MM.1S (cell line): ENCODE measurements at regions not wholly inside any gene's neighbourhood (a gene's known extent, or its start where the extent isn't known, plus 50 kb on each side); places are given as distances from the start of the nearest gene placed in this dataset.
A peak's percentile ranks its signal among the peaks of the same experiment; 100 is the strongest.

Experiments used
- DNase-seq: peaks from one replicate; pipeline ENCODE4 v3.0.0-alpha.2; 2015
- H2AFZ ChIP-seq: fragments of 300-600 bp; sonication (generic); 2 replicates; pipeline ENCODE4 v1.6.0; 2016; ENCODE audit warnings: antibody characterized with exemption, low read length
- H3F3A ChIP-seq: fragments of 300-600 bp; sonication (generic); 2 replicates; pipeline ENCODE4 v1.6.1; 2016; ENCODE audit warnings: mild to moderate bottlenecking, antibody characterized with exemption, low read length, moderate library complexity, mixed read lengths; ENCODE audit not compliant: insufficient read depth
- H3K27ac ChIP-seq: fragments of 300-600 bp; sonication (generic); 2 replicates; pipeline ENCODE4 v1.5.1; 2016; ENCODE audit warnings: mild to moderate bottlenecking, low read length
- H3K27me3 ChIP-seq: fragments of 300-600 bp; sonication (generic); replicated peaks from 2 replicates; pipeline ENCODE4 v1.6.0; 2016; ENCODE audit warnings: low read length; ENCODE audit not compliant: insufficient read depth
- H3K36me3 ChIP-seq: fragments of 300-600 bp; sonication (generic); replicated peaks from 2 replicates; pipeline ENCODE4 v1.6.1; 2016; ENCODE audit warnings: mild to moderate bottlenecking, low read length, mixed read lengths; ENCODE audit not compliant: insufficient read depth
- H3K4me1 ChIP-seq: fragments of 300-600 bp; sonication (generic); 2 replicates; pipeline ENCODE4 v1.6.1; 2016; ENCODE audit warnings: low read length, mixed read lengths
- H3K4me2 ChIP-seq: fragments of 300-600 bp; sonication (generic); 2 replicates; pipeline ENCODE4 v1.6.0; 2016; ENCODE audit warnings: low read depth, low read length
- H3K4me3 ChIP-seq: fragments of 300-600 bp; sonication (generic); 2 replicates; pipeline ENCODE4 v1.5.1; 2016; ENCODE audit warnings: low read length, mixed read lengths
- H3K79me2 ChIP-seq: fragments of 300-600 bp; sonication (generic); 2 replicates; pipeline ENCODE4 v1.6.1; 2016; ENCODE audit warnings: mixed run types, low read length, mixed read lengths
- H3K9ac ChIP-seq: fragments of 300-600 bp; sonication (generic); 2 replicates; pipeline ENCODE4 v1.6.1; 2016; ENCODE audit warnings: low read length, mixed read lengths
- H3K9me2 ChIP-seq: fragments of 300-600 bp; sonication (generic); replicated peaks from 2 replicates; pipeline ENCODE4 v1.6.1; 2016; ENCODE audit warnings: mild to moderate bottlenecking, low read length, mixed read lengths; ENCODE audit not compliant: insufficient read depth
- H3K9me3 ChIP-seq: fragments of 300-600 bp; sonication (generic); replicated peaks from 2 replicates; pipeline ENCODE4 v1.6.1; 2016; ENCODE audit warnings: mild to moderate bottlenecking, low read length, mixed read lengths; ENCODE audit not compliant: insufficient read depth
- H4K20me1 ChIP-seq: fragments of 300-600 bp; sonication (generic); 2 replicates; pipeline ENCODE4 v1.6.1; 2016; ENCODE audit warnings: mild to moderate bottlenecking, low read length, moderate library complexity, mixed read lengths; ENCODE audit not compliant: insufficient read depth
- CTCF ChIP-seq: fragments of 300-600 bp; sonication (generic); IDR thresholded peaks from 2 replicates; pipeline ENCODE4 v1.5.1; 2016; ENCODE audit warnings: antibody characterized with exemption, low read length, mixed read lengths
- EZH2 ChIP-seq: fragments of 300-600 bp; sonication (generic); optimal IDR thresholded peaks from 2 replicates; pipeline ENCODE3; 2017; ENCODE audit warnings: low read depth, mild to moderate bottlenecking, antibody characterized with exemption, low read length, mixed read lengths
- EZH2phosphoT487 ChIP-seq: fragments of 300-600 bp; sonication (generic); IDR thresholded peaks from 2 replicates; pipeline ENCODE4 v1.6.1; 2018; ENCODE audit warnings: antibody characterized with exemption, low read length

- TF ChIP-seq CTCF (no peak), EZH2phosphoT487 (no peak), EZH2 (no peak)
- no peaks in the 10 kb centered on the region for H3K9me2 ChIP-seq
- no peaks in the 10 kb centered on the region for H3K79me2 ChIP-seq
- H4K20me1 ChIP-seq: no peaks in the 10 kb centered on the region
- H2AFZ ChIP-seq: 0 out of 2 replicates have a peak overlapping the region, but pooled peaks have one; percentile 1
- H3K9ac ChIP-seq: no peak overlapping the region
- H3K27ac ChIP-seq: peak overlapping the region; percentile 25; the same call in 1 of the 2 replicates
- H3K9me3 ChIP-seq: no peaks in the 10 kb centered on the region
- H3K4me2 ChIP-seq: peak overlapping the region; percentile 24; the same call in 1 of the 2 replicates
- H3K27me3 ChIP-seq: no peaks in the 10 kb centered on the region
- peak; percentile 23 for DNase-seq
- peaks cover 23% of the 10 kb centered on the region for H3F3A ChIP-seq
- H3K36me3 ChIP-seq: no peaks in the 10 kb centered on the region
- peaks cover 30% of the 10 kb centered on the region for H3K4me1 ChIP-seq
- H3K4me3 ChIP-seq: no peak overlapping the region; the same call in 1 of the 2 replicates
Observed at GRCh38 chr9:96135076-96135752, 166.8 kb downstream of the HSD17B3 start.

GRCh38 chr9:96133321-96134021 is 168.5 kb downstream of the HSD17B3 start:
- H3K4me2 ChIP-seq: no peak overlapping the region
- no peak overlapping the region for H3K4me3 ChIP-seq
- no peaks in the 10 kb centered on the region for H3K36me3 ChIP-seq
- H3K9me2 ChIP-seq: no peaks in the 10 kb centered on the region
- H3F3A ChIP-seq: peaks cover 23% of the 10 kb centered on the region
- no peaks in the 10 kb centered on the region for H3K79me2 ChIP-seq
- no peak overlapping the region for H3K9ac ChIP-seq
- peaks cover 28% of the 10 kb centered on the region for H3K4me1 ChIP-seq
- no peak overlapping the region for H2AFZ ChIP-seq
- no peak overlapping the region for H3K27ac ChIP-seq
- no peaks in the 10 kb centered on the region for H3K27me3 ChIP-seq
- TF ChIP-seq CTCF: no peak
- no peak for TF ChIP-seq EZH2
- TF ChIP-seq EZH2phosphoT487: no peak
- DNase-seq: no peak
- no peaks in the 10 kb centered on the region for H3K9me3 ChIP-seq
- no peaks in the 10 kb centered on the region for H4K20me1 ChIP-seq

GRCh38 chr9:96131825-96132224 is 170.2 kb downstream of the HSD17B3 start:
- no peaks in the 10 kb centered on the region for H3K9me2 ChIP-seq
- no peaks in the 10 kb centered on the region for H3K79me2 ChIP-seq
- H2AFZ ChIP-seq: no peak overlapping the region
- H3K9me3 ChIP-seq: no peaks in the 10 kb centered on the region
- H3K9ac ChIP-seq: no peak overlapping the region
- H3K36me3 ChIP-seq: no peaks in the 10 kb centered on the region
- TF ChIP-seq CTCF: no peak
- H3K4me2 ChIP-seq: no peak overlapping the region
- no peak for DNase-seq
- no peaks in the 10 kb centered on the region for H4K20me1 ChIP-seq
- no peak overlapping the region for H3K27ac ChIP-seq
- H3K27me3 ChIP-seq: no peaks in the 10 kb centered on the region
- H3K4me1 ChIP-seq: peaks cover 15% of the 10 kb centered on the region
- H3K4me3 ChIP-seq: no peak overlapping the region
- H3F3A ChIP-seq: peaks cover 11% of the 10 kb centered on the region
